NCI-H446 (cell line): ENCODE measurements at regions not wholly inside any gene's neighbourhood (a gene's known extent, or its start where the extent isn't known, plus 50 kb on each side); places are given as distances from the start of the nearest gene placed in this dataset.

Source experiments
- DNase-seq, 2 experiments: peaks; one replicate each; lab custom pipeline; 2025; lab: John Stamatoyannopoulos, UW

DNA sequence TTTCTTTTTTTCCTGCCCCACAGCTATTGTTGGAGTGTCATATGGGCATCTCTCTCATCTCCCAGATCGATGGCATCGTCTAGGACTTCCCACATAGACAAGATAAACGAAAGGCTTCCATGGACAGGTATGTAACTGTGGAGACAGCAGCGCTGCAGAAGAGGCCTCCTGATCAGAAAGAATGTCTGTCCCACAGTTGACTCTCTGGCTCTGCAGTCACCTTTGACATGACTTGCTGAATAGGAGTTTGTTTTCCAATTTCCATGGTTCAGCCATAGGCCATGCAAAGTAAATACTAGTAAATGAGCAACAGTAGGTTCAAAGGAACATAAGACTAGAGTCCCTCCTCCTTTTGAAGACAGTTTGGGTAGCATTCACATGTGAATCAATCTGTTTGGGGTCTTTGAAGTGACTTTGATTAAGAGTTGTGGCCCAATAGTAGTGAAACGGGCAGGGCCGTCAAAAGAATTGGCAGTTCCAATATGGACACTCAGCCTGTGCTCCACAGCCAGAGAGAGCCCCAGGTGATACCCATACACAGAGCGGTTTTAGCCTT is 134.7 kb upstream of the IFNGR1 start:
- no peak for DNase-seq

DNA sequence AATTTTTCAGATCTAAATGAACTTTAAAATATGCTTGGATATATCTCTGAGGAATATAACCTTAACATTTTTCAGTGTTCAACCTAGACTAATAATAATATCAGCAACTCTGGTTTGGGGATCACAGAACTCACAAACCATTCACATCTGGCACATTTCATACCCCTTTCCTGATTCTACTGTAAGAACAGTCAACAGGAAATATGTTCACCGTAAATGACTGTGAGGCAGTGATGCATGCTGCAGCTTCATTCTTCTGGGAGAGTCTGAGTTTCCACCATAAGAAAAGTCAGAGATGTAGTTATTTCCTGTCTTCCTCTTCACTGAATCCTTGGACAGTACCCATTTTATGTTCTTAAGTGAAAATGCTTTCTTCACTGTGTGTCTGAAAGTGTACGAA is 134.2 kb upstream of the IFNGR1 start:
- DNase-seq = no peak

DNA sequence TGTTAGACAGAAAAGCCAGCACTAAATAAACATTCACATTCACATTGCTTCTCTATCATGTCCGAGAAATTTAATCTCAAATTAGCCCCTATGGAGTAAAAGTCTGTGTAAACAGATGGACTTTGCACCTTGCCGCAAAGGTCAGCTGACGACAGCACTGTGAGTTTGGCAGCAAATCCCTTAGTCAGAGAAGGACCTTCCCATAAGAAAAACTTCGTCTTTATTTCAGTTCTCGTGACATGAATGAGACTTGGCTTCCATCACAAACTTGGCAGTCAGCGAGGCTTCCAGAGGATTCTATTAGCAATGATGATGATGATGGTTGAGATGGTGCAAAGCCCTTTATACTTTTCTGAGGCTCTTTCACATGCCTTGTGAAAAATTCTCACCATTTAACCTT is 133.7 kb upstream of the IFNGR1 start:
- no peak for DNase-seq

DNA sequence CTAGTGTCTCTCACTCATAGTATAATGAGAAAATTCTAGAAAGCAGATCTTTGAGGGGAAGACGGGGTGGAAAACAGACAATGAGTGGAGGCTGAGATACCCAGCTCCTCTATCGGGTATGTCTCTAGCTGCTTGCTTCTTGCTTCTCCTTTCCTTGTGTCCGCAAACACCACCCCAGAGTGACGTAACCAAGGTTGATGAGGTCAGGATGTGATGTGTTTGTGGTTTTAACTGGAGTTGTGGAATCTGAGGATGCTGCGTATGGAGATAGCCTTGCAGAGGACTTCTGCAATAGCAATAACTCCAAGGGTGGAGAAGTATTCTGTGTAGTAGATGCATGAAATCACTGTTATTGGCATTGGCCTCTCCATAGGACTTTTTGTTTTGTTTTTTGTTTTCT is 132.7 kb upstream of the IFNGR1 start:
- no peak for DNase-seq

DNA sequence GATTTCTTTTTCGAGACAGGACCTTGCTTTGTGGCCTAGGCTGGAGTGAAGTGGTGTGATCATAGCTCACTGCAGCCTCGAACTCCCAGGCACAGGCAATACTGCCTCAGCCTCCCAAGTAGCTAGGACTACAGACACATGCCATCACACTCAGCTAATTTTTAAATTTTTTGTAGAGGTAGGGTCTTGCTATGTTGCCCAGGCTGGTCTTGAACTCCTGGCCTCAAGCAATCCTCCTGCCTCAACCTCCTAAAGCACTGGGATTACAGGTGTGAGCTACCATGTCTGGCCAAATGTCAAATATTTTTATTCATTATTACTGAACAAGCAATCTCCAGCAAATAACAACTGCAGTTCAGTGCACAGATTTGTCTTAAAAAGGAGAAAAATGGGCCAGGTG is 131.7 kb upstream of the IFNGR1 start:
- no peak for DNase-seq

DNA sequence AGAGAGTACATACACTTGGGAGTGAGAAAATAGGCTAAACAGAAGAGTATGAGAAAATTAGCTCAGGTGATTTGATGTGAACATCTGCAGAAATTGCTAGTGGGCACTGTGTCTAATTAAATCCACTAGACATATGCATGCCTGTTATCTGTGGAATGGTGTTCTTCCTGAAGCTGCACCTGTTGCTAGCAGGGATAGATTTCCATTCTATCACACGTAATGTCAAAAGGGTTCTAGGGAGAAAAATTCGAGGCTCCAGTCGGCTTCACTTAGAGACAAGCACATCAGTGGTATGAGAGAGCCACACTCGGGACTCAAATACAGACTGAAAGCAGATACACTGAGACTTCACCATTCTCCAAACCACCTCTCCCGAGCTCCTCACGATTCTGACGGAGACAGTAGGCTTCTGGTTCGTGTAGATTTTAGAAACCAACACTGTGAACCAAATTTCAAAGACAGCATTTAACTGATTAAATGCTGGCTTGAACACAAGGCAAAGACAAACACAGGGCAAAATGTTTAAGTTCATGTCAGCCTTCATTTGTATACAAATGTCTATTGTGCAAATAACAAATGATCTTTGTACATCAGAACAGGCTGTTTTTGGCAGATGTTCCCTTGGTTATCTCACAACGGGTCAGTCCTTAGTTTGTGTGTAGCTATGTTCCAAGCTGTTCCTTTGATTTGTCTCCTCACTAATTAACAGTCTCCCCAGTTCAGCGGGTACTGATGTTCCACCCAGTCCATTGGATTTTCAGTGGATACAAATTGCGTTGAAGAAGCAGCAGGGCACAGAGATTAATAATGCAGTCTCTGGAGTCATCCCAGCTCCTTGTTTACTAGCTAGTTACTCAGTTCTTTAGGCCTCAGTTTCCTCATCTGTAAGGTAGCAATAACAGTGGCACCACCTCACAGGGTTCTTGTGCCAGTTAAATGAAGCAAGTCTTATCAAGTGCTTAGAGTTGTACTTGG is 131.0 kb upstream of the IFNGR1 start:
- DNase-seq = no peak

DNA sequence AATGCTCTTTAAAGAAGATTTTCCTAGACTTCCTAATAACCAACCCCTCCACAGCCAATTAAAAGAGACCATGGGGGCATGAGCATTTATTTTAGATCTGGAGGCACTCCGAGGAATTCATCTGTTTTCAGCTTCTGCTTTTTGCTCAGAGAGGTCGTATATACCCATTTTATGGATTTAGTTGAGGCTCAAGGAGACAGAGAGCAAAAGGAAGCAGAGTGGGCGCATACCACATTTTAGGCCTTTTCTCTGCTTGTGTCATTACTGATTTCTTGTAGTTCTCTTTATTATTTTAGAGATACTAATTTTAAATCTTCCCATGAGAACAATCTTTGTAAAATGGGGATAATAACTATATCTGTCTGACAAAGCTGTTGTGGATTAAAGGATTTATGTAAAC is 129.6 kb upstream of the IFNGR1 start:
- no peak for DNase-seq

DNA sequence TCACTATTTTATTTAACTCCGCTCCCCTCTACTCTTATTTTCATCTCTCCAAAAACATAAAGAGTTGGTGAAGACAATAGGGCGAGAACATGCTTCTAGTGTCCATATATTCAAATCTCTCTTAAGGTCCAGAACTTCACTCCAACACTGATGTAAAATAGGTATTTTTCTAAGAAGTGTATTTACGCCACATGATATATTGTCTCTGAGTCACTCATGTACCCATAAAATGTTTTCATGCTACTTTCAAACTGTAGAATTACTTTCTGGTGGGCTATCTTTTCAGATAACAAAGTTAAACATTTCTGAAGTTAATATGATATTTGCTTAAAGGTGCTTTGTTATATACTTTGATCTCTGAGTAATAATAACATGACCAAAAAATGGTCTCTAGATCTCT is 124.1 kb upstream of the IFNGR1 start:
- no peak for DNase-seq

DNA sequence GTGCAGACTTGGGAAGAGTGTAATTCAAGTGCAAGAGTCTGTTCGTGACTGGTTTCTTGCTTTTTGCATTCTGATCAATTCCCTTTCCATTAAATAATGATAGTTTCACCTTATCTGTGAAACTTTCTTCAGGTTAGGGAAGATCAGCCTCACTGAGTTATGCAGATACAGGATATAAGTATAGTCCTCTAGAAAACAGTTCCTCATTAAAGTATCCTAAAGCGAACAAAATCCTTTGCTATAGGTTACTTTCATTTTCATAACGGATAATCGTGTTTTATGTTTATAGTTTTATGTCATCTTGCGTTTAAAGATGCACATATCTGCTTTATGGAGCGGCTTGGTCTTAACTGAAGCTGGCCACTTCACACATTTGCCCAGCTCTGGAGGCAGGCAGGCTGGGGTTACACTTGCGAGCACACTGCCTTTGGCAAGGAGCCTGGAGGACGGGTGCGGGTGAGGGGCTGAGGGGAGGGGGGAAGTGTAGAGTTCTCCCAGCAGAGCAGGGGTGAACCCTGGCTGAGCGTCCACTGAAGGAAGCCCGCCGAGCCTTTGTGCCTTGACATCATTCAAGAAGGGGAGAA is 123.5 kb upstream of the IFNGR1 start:
- DNase-seq = no peak

DNA sequence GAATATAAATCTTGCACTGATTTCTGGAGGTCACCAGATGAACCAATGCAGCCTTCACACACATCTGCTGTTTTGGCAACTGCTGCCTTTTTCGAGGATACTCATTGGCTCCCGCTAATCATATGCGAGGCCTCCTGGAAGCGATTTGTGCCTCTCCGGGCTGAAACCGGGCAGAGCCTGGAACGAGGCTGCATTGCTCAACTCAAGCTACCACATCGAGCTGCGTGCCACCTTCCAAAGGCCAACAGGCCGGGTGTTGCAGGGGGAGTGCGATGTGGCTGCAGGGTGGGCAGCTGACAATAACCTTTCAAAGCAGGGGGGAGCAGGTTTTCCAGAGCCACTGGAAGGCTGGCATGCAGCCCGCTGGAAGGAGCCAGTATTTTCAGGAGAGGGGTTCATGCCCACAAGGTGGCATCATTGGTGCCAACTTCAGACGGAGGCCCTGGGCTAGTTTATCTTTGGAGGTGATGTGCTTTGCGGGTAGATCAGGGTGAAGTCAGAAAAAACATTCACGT is 122.6 kb upstream of the IFNGR1 start:
- DNase-seq = peak; percentile 75 to 91

DNA sequence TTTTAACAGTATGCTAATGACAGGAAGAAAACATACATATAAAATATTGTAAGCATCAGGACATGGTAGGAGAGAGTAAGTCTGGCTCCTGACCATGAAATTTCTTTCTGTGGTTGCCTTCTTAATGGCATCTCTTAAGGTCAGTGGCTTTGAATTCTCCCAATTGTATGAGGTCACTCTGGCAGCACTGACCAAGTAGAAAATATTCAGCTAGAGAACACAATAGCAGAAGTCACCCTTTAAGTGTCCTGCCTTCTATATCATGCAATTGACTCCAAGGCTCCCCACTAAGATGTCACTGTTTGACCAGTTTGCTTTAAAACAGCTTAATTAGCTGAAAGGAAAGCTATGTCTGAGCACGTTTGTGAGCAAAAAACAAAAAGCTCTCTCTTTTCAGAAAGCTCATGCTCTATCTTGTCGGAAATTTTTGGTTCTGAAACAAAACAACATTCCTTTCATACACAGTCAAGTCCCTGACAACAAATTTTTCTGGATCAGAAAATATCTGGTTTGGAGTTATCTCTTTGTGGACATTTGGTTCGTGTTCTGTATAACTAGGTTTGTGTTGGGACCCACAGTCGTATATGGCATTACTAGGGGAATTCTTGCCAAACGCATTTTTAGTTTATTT is 120.9 kb upstream of the IFNGR1 start:
- no peak for DNase-seq

DNA sequence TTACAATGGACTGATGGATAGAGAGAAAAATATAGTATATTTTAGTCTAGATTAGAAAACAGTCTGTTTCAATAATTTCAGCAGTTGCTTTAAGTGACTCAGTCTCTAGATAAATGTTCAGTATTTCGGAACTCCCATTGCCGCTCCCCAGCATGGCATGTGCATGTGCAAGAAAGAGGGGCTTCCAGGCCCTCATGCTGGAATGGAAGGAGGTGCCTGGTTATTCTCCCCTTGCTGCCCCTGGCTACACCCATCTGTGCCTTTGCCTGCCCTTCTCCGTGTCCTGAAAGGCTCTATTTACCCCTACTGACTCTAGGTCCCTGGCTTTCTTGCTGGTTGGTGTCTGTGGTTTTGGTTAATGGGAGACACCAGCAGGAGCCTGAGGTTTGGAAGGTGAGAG is 115.7 kb upstream of the IFNGR1 start:
- no peak for DNase-seq

DNA sequence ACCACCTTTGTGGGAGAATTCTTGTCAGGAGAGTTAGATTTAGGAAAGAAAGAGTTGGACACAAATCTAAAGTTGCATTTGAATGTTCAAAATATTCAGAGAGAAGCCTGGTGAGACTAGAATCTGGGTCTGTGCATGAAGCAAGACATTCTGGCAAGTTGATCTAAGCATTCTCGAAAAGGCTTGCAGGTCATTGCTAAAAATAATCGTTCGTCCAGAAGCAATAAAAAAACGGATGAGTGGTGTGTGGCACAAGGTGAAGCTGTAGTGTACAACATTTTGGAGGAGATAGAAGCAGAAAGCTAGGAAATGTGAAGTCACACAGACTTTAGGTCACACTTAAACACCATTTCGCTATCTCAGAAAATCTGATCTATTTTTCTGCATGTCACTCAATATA is 114.9 kb upstream of the IFNGR1 start:
- DNase-seq = no peak

DNA sequence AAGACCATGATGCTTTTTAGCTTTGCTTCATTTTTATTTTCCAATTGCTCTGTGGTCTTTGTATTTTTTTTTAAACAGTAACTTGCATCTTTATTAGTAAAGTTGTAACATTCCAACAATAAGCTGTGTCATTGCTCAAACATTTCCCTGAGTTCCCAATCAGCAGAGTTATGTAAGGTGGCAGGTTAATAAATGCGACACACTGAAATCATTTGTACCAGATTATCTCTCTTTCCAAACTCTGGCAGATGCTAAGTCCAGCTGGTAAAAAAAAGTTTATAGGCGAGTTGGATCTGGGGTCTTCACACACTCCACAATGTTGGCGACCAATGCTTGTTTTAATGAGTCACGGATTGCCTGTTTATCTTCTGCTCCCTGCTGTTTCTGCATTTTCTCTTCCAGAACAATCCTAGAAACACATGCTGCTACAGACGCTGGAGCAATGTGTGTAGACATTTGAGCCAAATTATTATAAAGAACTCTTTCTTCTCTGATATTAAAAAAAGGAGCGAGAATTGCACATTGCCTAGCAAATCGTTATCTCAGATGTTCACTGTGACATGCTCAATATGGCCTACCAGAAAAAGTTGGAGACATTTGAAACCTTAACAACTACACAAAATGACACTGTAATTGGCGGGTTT is 113.6 kb upstream of the IFNGR1 start:
- peak; percentile 63 to 89 for DNase-seq

DNA sequence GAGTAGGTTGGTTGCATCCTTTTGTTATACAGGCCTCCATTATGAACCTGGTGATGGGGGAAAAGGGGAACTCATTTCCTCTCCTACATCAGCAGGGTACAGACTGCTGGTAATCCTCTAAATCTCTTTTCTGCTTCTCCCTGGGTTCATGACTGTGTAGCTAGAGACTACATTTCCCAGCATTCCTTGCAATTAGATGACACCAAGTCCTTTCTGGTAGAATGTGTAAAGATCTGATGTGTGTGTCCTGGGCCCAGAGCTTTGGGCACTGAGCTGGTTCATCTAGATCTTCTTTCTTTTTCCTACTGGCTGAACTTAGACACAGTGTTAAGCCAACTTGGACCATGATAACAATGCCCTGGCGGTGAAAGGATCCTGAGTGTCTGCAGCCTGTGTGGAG is 104.7 kb upstream of the IFNGR1 start:
- no peak for DNase-seq

DNA sequence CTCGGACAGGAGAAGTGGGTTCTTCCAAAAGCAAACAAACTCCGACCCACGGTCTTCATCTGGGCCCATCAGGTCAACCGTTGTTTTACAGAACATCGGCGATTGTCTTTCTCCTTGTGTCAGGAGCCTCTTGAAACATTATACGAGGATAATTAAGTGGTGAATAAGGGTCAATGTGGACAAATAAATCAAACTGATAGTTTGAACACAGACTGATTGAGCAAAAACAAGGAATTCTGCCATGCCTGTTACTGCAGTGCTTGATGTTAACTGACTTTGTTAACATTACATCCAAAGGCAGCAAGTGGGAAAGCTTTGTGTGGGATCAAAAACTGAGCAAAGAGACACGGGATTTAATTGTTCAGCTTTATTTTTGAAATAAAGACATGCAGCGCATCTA is 101.1 kb upstream of the IFNGR1 start:
- no peak for DNase-seq

DNA sequence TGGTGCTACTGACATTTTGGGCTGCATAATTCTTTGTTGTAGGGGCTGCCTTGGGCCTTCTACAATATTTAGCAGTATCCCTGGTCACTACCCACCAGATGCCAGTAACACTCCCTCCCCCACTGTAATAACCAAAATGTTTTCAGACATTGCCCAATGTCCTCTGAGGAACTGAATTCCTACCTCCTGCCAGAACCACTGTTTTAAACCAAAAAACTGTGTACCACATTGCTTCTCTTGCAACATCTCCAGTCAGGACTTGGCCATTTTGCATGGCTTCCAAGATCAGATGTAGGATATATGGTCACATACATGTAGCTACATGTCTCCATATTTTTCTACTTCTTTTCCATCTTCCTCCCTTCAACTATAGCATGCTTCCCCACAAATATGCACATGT is 97.4 kb upstream of the IFNGR1 start:
- no peak for DNase-seq

DNA sequence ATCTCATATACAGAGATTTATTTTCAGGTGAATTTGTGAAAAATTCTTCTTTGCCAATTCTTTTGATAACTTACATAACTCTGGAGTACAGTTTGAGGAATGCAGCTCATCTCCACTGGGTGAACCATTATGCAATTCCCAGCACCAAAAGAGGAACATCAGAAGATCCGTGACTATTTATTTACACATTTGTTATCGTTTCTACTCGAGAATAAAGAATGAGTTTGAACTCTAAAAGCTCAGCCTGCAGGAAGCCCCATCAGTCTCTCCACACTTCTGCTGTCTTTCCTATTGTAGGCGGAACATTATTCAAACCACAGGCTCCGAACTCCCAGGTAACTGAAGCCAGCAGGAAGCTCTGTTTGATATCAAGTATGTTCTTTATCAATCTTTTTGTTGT is 95.9 kb upstream of the IFNGR1 start:
- DNase-seq = no peak

DNA sequence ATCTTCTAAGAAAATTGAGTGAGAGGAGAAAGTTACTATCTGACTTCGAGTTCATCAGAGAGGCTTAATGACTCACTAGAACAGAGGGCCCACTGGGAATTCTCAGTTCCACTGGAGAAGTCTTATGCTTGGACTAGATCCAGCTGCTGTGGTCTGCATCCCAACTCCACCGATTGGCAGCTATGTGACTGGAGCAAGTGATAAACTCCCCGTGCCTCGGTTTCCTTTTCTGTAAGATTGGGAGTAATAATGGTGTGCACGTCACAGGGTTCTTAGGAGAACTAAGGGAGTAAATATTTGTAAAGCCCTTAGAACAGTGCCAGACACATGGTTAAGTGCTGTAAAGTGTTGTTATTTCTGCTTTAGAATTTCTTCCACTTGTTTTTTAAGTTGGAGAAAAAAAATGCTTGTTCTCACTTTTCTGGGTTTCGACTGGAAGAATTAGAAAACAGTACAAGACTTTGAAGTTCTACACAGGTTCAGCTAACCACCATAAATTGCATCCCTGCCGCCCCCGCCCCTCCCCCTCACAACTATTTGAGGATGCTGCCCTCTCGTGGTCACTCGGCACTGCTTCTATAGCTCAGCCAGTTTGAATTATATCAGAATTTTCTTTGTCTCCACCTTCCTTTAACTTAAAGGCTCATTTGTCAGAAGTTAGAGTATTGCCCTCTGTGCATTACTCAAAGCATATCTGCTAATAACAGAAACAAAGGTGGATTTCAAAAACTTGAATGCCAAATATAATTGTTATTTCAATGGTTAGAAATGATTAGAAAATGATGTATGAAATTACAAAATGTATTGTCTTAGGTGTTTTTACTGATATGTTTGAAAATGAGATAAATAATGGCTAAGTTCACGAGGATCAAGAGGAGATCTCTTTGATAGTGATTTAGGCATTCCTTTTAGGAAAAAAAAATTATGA is 95.0 kb upstream of the IFNGR1 start:
- peak; percentile 47 to 72 for DNase-seq

DNA sequence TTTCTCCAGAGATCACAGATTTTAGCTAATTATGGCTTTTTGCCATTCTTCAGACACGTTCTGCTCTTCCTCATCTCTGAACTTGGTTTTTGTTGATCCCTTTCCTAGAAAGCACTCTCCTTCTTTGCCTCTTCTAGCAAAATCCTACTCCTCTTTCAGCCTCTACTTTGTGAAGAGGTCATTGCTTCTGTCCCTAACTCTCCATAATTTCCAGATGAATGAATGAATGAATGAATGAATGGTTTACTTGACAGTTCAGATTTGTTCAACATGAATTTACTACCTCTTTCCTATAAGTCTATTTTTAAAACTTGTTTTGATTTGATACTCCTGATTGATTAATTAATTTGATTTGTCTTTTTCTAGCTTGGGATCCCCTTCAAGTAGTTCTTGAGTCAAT is 94.0 kb upstream of the IFNGR1 start:
- no peak for DNase-seq

DNA sequence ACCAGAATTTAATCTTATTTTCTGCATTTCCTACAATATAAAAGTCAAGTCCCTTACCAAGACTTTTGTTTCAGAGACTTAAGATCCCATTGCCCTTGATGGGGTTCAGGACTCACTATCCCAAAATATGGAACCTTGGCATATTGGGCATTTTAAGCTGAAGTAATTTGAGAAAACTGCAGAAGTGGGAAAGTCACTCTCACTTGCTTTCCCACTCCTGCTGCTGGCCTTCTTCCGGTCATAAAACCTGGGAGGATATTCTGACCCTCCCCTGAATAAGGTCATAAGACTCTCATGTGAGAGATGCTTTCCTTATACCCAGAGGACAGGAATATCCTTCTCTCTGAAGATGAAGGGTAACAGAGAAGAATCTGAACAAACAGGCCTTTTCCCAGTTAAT is 92.8 kb upstream of the IFNGR1 start:
- DNase-seq = no peak
